Inflammatory macrophage treated with lipopolysaccharide for 1 hour (primary cell): ENCODE measurements at regions not wholly inside any gene's neighbourhood (a gene's known extent, or its start where the extent isn't known, plus 50 kb on each side); places are given as distances from the start of the nearest gene placed in this dataset.

Experiments
- DNase-seq, 2 donors: peaks; one replicate each; pipeline ENCODE4 v3.0.0-alpha.2; 2020 to 2022

- DNase-seq: no peak
These were observed 256.2 kb downstream of the ACTL7B start for GRCh38 chr9:108599571-108599970.

- DNase-seq: no peak
These were observed 264.7 kb downstream of the ACTL7B start for GRCh38 chr9:108591121-108591520.

- no peak for DNase-seq
These were observed 267.5 kb downstream of the ACTL7B start for GRCh38 chr9:108588246-108588645.

- DNase-seq: peak; percentile 28 to 38
These were observed 269.2 kb downstream of the ACTL7B start for GRCh38 chr9:108586471-108587139.

- no peak for DNase-seq
These were observed 270.9 kb downstream of the ACTL7B start for GRCh38 chr9:108584860-108585259.

- DNase-seq: no peak
These were observed 273.1 kb downstream of the ACTL7B start for GRCh38 chr9:108582726-108583125.

GRCh38 chr9:108579757-108580439 lies 275.9 kb downstream of the ACTL7B start:
- peak; percentile 74 to 75 for DNase-seq

GRCh38 chr9:108575276-108575675 lies 280.5 kb downstream of the ACTL7B start:
- no peak for DNase-seq

GRCh38 chr9:108569624-108570023 lies 286.2 kb downstream of the ACTL7B start:
- no peak for DNase-seq

- DNase-seq: no peak
These were observed 287.7 kb downstream of the ACTL7B start for GRCh38 chr9:108568093-108568492.

GRCh38 chr9:108567571-108567970 lies 288.2 kb downstream of the ACTL7B start:
- no peak for DNase-seq

GRCh38 chr9:108565651-108566378 lies 290.0 kb downstream of the ACTL7B start:
- DNase-seq: peak; percentile 61 to 95

- no peak for DNase-seq
These were observed 293.6 kb downstream of the ACTL7B start for GRCh38 chr9:108562176-108562575.

- no peak for DNase-seq
These were observed 296.4 kb downstream of the ACTL7B start for GRCh38 chr9:108559432-108559831.

- no peak for DNase-seq
These were observed 301.0 kb downstream of the ACTL7B start for GRCh38 chr9:108554831-108555230.

- peak; percentile 29 to 30 for DNase-seq
These were observed 302.6 kb downstream of the ACTL7B start for GRCh38 chr9:108553111-108553635.

- peak in 1 of 2 donors; percentile 29 for DNase-seq
These were observed 303.2 kb downstream of the ACTL7B start for GRCh38 chr9:108552459-108553040.

- no peak for DNase-seq
These were observed 304.6 kb downstream of the ACTL7B start for GRCh38 chr9:108551030-108551841.

- no peak for DNase-seq
These were observed 305.7 kb downstream of the ACTL7B start for GRCh38 chr9:108550106-108550505.

- DNase-seq: no peak
These were observed 306.6 kb downstream of the ACTL7B start for GRCh38 chr9:108549184-108549583.

- peak in 1 of 2 donors; percentile 30 for DNase-seq
These were observed 308.2 kb downstream of the ACTL7B start for GRCh38 chr9:108547411-108548135.

GRCh38 chr9:108546215-108546614 lies 309.6 kb downstream of the ACTL7B start:
- DNase-seq: no peak
